ENCODE measurements at regions not wholly inside any gene's neighbourhood (a gene's known extent, or its start where the extent isn't known, plus 50 kb on each side); places are given as distances from the start of the nearest gene placed in this dataset.

- TF ChIP-seq, protein P1, sequence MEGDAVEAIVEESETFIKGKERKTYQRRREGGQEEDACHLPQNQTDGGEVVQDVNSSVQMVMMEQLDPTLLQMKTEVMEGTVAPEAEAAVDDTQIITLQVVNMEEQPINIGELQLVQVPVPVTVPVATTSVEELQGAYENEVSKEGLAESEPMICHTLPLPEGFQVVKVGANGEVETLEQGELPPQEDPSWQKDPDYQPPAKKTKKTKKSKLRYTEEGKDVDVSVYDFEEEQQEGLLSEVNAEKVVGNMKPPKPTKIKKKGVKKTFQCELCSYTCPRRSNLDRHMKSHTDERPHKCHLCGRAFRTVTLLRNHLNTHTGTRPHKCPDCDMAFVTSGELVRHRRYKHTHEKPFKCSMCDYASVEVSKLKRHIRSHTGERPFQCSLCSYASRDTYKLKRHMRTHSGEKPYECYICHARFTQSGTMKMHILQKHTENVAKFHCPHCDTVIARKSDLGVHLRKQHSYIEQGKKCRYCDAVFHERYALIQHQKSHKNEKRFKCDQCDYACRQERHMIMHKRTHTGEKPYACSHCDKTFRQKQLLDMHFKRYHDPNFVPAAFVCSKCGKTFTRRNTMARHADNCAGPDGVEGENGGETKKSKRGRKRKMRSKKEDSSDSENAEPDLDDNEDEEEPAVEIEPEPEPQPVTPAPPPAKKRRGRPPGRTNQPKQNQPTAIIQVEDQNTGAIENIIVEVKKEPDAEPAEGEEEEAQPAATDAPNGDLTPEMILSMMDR (IDR thresholded peaks at IDR 0.05) = no peak
- no peak for TF ChIP-seq POLR2AphosphoS5 (IDR thresholded peaks at IDR 0.05)
Observed at GRCh38 chr15:97182581-97182980, 777.9 kb upstream of the ARRDC4 start.

Measured in prostate gland (tissue), 2 donors.